HG02885 (cell line): ENCODE measurements at regions not wholly inside any gene's neighbourhood (a gene's known extent, or its start where the extent isn't known, plus 50 kb on each side); places are given as distances from the start of the nearest gene placed in this dataset.

Experiments used
- ATAC-seq: cut with Tn5 transposase; IDR thresholded peaks from one replicate; pipeline ENCODE4 v1.9.1; 2021; ENCODE audit warnings: mild to moderate bottlenecking; ENCODE audit not compliant: unreplicated experiment, poor library complexity

DNA sequence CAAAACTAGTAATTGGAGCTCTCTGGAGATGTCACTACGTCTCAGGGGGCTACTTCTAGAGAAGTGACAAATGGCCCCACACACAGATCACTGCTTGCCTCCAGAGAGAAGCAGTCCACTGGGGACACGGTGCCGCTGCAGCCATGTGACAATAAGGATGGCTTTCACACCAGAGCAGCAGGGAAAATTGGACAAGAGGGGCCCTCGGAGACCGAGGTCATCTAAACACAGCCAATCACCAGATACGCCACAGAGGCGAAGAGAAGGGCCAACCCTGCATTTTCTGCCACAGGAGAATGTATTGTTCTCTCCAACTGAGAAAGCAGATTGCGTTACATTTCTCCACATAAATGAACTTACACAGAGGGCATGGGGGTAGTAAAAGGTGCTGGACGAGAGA, 51.2 kb upstream of the TIAM1 start:
- no peak for ATAC-seq

DNA sequence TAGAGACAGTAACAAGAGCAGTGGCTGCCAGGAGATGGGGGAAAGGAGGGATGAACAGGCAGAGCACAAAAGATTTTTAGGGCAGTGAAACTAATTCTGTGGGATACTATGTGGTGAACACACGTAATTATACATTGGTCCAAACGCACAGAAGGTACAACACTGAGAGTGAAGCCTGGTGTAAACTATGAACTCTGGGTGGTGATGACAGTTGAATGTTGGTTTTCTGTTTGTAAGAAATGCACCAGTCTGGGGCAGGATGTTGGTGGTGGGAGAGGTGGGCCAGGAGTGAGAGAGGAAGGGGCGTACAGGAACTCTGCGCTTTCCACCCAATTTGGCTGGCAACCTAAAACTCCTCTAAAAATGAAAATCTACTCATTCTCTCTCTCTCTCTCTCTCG, 50.2 kb upstream of the TIAM1 start:
- ATAC-seq: no peak
